GM21423 (cell line): ENCODE measurements at regions not wholly inside any gene's neighbourhood (a gene's known extent, or its start where the extent isn't known, plus 50 kb on each side); places are given as distances from the start of the nearest gene placed in this dataset.

Experiments
- ATAC-seq: cut with Tn5 transposase; IDR thresholded peaks from one replicate; pipeline ENCODE4 v1.9.1; 2021; ENCODE audit warnings: mild to moderate bottlenecking, moderate library complexity; ENCODE audit not compliant: unreplicated experiment

DNA sequence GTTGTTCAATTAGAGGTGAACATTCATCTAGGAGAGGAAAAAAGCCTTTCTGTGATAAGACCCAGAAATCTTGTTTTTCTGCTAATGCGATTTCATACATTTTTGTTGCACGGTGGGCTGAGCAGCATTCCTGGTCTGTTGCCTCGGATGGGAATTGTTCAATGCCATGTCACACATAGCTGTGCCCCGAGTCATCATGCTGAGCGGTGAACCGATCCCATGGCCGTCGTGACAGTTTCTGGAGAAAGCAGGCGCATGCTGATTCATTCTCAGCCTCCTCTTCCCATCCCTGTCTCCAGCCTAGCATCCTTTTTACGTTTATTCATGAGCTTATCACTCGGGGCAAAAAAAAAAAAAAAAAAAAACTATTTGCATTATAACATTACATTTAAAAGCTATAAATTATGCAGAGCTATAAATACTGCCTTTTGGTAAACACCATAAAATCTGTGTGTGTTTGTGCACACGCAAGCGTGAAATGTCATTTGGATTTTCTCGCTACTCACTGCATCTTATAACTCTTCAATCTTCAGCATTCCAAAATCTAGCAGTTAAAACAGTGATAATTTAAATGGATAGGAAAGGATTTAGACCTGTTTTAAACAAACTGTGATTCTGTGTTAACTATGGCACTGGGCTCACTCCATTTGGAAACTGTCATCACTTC, 58.9 kb upstream of the IFNGR1 start:
- ATAC-seq: no peak

DNA sequence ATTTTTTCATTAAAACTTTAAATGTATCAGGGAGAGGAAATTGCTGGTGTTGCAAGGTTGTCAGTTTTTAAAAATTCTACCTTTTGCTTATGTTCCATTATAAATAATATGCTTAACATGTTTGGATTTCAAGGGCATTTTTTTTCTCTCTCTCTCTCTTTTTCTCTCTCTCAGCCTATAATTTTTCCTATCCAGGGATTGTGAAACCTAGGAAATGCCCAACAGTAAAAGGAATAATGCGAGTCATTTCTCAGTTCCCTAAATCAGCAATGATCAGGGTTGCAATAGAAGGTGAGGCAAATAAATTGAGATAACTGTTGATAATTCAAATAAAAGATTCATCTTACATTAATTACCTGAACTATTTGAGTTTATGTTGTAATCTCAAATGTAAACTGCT, 53.2 kb upstream of the IFNGR1 start:
- no peak for ATAC-seq

DNA sequence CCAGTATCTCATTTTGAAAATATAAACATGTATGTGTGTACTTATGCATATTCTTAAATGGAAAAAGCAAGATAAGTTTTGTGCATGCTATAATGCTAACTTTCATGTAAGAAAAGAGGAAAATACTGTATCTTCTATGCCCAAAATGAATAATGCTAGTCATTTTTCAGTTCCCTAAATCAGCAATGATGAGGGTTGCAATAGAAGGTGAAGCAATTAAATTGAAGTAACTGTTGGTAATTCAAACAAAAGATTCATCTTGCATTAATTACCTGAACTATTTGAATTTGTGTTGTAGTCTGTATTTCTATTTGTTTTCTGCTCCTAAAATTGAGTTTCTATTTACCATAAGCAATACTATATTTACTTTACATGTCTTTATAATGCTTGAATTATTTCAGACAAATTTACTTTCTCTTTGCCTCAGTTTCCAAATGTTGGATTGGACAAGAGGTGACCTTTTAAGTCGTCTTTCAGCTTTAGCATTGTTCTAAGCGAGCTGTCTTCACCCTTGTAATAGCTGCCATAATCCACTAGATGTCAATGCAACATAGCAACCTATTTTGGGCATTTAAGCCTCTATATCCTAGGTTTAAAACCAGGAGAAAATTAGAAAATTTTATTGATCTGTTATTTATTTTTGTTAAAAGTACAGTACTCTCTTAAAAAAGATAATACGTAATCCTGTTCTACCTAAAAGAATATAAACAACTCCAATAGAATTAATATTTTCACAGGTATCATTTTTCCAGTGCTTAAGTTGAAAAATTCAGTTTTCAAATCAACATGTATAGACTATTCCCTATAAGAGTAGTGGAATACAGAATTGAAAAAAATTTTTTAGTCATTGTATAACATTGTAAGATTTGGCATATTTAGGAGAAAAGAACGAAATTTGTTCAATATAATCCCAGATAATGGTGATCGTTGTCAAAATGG, 52.3 kb upstream of the IFNGR1 start:
- peak; percentile 51 for ATAC-seq

GRCh38 chr6:137269803-137270202, 50.6 kb upstream of the IFNGR1 start:
- no peak for ATAC-seq

DNA sequence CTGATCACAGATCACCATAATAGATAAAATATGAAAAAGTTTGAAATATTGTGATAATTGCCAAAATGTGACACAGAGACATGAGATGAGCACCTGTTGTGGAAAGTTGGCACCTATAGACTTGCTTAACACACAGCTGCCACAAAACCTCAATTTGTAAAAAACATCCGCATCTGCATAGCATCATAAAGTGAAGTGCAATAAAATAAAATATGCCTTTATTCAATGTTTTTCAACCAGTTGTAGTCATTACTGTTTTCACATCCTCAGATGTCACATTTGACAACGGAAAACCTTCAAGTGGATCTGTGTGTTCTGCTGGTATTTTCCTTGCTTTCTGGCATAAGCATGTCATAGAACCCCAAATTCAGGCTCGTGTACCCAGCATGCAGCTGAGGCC, 50.2 kb upstream of the IFNGR1 start:
- no peak for ATAC-seq
